Fibroblast of peridontal ligament (primary cell): ENCODE measurements at regions not wholly inside any gene's neighbourhood (a gene's known extent, or its start where the extent isn't known, plus 50 kb on each side); places are given as distances from the start of the nearest gene placed in this dataset.

Experiments
- DNase-seq: peaks from one replicate; pipeline ENCODE4 v3.0.0-alpha.2; 2010; ENCODE audit errors: extremely low read depth

DNA sequence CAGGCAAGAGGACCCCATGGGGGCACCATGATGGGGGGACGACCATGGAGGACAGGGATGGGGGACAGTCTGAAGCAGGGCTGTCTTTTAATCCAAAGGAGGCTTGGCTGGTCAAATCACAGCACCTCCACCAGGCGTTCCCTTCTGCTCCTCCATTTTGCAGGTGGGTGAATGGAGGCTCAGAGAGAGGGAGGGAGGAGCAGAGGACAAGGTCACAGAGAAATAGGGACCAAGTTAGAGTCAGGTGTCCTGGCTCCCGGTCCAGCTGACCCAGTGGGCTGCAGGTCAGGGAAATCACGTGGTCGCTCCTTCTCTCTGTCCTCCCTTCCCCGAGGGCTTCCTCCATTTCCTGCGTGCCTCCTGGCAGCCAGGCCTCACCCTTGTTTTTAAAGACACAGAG, 156.4 kb upstream of the SMIM23 start:
- no peak for DNase-seq

GRCh38 chr5:171629628-171630349, 155.8 kb upstream of the SMIM23 start:
- peak; percentile 26 for DNase-seq

DNA sequence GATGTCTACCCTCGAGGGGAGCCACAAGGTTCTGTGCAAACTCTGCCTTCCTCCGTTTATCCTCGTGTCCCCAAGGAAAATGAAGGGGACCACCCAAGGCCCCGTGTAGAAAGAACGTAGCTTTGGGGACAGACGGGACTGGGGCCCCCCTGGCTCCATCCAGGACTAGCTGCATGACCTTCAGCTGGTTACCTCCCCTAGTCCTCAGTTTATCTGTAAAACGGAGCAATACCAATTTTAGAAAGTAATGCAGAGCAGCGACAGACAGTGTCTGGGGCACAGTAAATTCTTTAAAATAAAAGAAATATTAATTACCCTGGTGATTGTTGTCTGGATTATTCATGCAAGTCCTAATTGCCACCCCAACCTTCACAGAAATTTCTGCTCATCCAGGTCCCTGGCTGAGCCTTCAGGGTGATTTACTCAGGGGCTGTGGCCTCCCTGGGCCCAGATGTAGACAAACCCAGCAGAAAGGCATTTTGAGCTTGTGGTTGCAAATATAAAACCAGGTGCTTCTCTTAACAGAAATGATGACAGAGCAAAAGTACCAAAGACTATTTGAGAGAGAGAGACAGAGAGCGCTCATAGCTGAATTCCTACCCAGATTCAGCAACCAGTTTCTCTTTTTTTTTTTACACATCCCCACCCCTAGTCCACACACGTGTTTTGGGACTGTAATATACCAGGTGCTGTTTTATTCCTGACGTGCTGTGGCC, 155.1 kb upstream of the SMIM23 start:
- no peak for DNase-seq

DNA sequence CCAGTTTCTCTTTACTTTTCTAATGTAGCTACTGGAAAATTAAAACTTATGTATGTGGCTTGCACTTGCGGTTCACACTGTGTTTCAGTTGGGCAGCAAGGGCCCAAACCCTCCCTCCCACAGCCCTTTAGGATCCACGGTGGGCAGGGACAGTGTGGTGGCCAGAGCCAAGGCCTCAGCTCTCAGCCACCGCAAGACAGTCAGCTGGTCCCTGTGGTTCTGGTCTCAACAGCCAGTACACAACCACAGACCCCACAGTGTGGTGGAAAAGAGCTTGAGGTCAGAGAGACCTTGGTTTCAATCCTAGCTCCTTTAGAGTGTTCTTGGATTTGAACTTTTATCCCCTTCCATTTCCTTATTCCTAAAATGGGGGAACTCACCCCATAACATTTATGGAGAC, 153.0 kb upstream of the SMIM23 start:
- no peak for DNase-seq

GRCh38 chr5:171633776-171634470, 151.7 kb upstream of the SMIM23 start:
- DNase-seq = no peak

DNA sequence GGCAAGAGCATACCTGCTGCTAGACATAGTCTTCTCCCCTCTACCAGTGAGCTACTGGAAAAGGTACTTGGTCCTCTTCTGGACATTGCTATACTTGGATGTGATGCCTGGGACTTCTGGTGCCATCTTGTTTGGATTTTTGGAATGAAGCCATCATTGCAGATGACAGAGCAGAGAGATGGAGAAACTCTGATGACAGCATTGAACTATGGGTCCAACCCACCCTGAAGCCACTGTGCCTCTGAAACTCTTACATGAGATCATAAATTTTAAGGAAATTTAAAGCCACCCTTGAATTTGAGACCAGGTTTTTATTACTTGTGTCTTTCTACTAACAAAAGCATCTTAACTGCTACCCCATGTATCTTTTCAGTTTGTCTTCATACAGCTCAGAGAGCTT, 151.1 kb upstream of the SMIM23 start:
- DNase-seq = no peak

GRCh38 chr5:171635028-171635427, 150.6 kb upstream of the SMIM23 start:
- DNase-seq = no peak

DNA sequence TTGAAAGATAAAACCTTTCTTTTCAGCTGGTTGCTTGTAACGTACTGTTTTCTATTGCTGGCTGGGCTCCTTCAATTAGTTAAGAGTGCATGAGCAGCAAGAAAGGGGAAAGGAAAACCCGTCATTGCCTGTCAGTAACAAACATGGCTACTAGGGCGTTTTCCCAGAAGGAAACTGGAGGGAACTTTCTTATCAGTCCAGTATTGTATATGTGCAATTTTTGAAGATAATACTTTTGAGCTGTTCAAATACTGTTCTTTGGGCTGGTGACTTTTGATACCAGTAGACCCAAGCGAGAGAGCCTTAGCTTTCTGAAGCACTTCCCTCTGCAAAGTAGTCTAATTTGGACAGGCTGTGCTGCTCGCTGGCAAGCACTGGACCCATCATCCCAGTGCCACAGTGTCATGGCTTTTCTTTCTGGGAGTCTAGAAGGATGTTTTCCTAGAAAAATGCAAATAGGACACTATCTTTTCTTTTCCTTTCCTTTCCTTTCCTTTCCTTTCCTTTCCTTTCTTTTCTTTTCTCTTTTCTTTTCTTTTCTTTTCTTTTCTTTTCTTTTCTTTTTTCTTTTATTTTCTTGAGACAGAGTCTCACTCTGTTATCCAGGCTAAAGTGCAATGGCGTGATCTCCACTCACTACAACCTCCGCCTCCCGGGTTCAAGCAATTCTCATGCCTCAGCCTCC, 149.9 kb upstream of the SMIM23 start:
- DNase-seq = no peak

- DNase-seq = no peak
These were observed 147.8 kb upstream of the SMIM23 start for GRCh38 chr5:171637811-171638210.

GRCh38 chr5:171639205-171639621, 146.4 kb upstream of the SMIM23 start:
- peak; percentile 15 for DNase-seq

DNA sequence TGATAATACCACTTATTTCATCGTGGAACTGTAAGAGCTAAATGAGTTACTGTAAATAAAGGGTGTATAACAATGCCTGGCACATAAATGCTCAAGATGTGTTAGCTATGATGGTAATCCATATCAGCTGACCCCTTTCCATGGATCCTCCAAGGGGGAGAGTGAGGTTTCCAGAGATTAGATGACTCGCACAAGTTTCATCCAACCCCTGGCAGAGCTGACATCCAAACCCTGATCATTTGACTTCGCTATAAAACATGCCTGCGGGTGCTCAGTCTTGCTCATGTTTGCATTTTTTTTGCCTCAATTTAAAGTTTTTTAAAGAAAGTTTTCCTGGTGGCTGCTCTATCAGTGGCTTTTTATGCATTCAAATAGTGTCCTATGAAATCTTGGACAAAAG, 145.7 kb upstream of the SMIM23 start:
- peak; percentile 47 for DNase-seq

GRCh38 chr5:171640480-171640879, 145.1 kb upstream of the SMIM23 start:
- DNase-seq = no peak

DNA sequence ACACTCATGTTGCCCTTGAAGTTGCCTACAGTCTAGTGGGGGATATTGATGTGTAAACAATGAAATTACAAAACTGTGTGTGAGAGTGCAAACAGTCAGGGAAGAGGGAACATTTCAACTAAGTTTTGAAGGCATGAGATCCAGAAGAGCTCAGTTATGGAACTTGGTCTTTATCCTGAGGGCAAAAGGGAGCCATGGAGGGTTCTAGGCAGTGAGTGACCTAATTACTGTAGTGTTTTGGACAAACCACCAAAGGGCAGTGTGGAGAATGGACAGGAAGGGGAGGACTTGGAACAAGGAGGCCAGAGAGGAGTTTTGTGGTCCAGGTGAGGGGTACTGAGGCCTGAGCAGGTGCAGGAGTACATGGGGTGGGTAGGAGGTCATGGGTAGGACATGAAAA, 143.7 kb upstream of the SMIM23 start:
- no peak for DNase-seq

DNA sequence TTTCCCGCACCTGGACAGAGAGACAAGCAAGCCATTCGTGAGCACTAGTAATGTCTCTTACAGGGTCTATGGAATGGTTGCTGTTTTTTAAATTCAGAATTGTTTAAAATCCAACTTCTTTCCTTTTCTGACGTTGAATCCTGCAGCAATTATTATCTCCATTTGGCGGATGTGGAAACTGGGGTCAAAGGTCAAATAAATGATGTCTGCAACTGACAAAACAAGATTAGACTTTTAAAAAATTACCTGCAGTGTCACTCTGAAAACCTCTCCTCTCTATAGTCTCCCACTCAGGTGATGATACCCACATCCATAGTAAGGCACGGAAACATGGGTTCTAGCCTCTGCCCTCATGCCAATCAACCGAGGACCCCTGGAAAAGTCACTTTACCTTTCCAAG, 142.7 kb upstream of the SMIM23 start:
- no peak for DNase-seq

- no peak for DNase-seq
These were observed 141.1 kb upstream of the SMIM23 start for GRCh38 chr5:171644536-171644935.

DNA sequence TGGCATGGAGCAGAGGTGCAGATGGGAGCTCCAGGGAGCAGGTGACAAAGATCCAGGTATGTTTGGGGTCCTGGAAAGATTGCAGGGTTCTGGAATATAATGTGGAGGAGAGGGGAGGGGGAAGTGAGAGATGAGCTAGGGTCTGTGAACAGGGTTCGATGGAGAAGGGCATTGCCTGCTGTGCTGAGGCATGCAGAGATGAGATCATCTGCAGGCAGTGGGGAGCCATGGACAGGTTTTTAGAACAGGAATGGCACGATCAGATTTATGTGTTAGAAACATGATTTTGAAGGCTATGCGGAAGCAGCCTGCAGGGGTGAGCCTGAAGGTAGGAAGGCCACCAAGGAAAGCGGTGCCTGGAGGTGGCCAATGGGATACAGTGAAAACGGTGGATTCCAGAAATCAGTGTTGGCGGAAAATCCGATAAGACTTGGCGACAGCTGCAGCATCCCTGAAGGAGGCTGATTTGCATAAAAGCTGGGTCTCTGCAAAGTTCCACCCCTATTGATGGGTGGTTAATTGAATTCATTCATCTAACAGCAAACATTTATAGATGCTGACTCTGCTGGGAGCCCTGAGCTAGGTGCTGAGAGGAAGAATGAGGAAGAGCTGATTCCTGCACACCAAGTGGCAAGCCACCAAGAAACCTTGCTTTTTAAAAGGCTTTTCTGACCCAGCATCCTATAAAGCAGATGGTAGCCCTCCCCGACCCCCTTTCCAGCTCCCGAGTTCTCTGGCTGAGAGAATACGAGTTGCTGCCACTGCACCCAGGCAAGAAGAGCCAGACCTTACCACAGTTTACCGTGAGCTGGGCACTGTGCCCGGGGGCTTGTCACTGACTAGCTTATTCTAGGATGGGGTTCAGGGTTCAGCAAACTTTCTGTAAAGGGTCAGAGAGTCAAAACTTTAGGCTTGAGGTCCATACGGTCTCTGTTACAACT, 139.2 kb upstream of the SMIM23 start:
- no peak for DNase-seq

DNA sequence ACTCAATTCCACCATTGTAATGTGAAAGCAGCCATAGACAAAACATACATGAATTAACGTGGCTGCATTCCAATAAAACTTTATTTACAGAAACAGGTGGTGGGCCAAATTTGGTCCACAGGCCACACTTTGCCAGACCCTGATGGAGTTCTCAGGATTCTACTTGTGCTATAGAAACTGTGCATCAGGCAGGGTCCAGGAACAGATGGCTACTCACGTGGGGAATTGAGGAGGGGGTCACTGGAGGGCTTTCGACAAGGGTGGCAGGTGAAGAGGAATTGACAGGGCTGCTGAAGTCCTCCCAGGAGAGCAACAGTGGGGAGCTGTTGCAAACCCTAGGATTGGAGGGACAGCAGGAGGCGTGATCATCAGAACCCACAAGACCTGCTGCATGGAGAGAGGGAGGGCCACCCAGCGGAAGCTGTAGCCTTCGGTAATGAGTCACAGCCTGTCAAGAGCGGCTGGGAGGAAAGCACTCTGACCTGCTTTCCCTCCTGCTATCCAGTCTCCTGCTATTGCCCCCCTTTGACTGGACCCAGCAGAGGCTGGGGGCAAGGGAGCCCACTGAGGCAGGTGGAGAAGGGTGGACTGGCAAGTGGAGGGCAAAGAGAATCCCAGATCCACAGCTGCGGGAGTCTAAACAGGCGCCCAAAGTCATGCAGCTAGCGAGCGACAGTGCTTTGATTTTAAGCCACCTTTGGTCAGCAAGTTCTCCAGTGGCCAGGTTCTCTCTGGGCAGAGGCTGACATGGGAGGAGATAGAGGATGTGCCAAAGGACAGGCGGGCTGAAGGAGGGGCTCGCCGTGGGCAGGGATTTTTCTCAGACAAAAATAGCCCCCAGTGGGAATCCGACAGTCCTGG, 138.3 kb upstream of the SMIM23 start:
- peak; percentile 8 for DNase-seq

GRCh38 chr5:171647904-171648260, 137.7 kb upstream of the SMIM23 start:
- no peak for DNase-seq

DNA sequence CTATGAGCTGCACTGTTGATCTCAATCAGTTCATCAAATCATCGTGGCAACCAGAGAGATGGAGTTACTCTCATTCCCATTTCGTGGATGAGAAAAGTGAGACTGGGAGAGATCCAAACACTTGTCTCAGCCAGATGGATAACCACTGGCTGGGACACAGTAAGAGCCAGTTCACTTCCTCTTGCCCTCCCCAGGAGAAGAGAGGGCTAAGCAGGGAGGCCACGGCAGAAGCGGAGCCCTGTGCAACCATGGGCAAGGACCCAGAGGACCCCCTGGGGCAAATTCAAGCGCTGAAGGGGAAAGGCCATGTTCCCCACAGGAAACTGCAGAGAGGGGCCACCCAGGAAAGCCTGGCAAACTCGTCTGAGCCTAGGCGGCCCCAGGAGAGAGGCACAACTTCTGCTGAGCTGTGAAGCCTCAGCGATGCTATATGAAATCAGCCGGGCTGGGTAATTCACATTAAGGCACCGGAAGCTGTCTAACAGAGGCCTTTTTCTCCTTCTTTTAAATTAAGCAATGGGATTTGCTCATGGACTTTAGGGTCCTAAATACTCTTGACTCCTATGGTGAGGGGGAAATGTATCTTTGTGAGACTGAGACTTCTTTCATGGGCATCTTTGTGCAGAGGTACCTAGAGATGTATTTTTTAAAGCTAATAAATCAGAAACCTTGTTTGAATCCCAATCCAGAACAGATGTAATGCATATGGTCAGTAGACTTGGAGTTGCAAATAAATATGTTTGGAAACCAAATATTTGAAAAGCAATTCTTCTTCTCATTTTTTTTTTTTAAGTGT, 137.1 kb upstream of the SMIM23 start:
- DNase-seq = peak; percentile 23

DNA sequence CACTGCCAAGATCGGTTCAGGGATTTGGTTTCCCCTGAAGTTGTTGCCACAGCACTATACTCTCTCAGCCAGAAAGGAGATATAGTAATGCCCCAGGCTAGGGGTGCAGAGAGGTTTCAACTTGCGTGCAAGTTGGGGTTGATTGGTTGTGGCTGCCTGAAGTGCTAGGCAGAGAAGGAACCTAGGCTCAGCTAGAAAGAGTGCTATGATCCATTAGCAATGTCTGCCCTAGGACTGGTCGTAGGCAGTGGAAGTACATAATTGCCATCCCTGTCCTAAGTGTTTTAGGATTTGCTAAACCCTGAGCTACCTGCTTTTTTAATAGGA, 136.6 kb upstream of the SMIM23 start:
- DNase-seq = no peak
